RWPE1 (cell line): ENCODE measurements at regions not wholly inside any gene's neighbourhood (a gene's known extent, or its start where the extent isn't known, plus 50 kb on each side); places are given as distances from the start of the nearest gene placed in this dataset.

Experiments used
- CTCF ChIA-PET: fragments of 350-600 bp; sonication (Branson Sonifier 250); formaldehyde crosslinking; extraction: SDS; loops from one replicate; lab custom pipeline; 2021; lab: Yijun Ruan, JAX
- POLR2A ChIA-PET: fragments of 400-600 bp; formaldehyde crosslinking; extraction: SDS; loops from one replicate; lab custom pipeline; 2020; ENCODE audit warnings: antibody characterized with exemption; ENCODE audit not compliant: low non-redundant PET; lab: Yijun Ruan, JAX
- DNase-seq: peaks from one replicate; pipeline ENCODE4 v3.0.0; 2012; ENCODE audit warnings: low spot score
- H3K27ac ChIP-seq: fragments of 450-650 bp; 2 replicates; pipeline ENCODE4 v1.5.1; 2017
- TF ChIP-seq, protein P1 (sequence below): fragments of 450-650 bp; conservative IDR thresholded peaks from 2 replicates; pipeline ENCODE4 v1.5.1; 2017; ENCODE audit warnings: low read depth, mild to moderate bottlenecking

DNA sequence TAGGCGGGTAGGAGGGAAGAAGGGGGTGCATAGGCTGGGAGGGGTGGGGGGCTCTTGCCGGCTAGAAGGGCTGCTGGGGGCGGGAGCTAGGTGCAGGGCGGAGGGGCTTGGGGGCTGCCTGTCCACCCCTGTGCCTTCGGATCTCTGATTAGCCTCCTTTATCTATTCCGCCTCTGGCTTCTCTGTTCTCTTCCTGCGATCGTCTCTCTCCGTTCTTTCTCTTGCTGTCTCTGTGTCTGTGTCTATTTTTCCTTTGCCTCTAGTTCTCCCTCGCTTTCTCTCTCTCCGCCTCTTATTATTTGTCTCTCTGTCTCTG, 166.7 kb upstream of the LHX5 start:
- DNase-seq: no peak
- CTCF ChIA-PET: no interaction called here
- no peak overlapping the region for H3K27ac ChIP-seq
- POLR2A ChIA-PET: no interaction called here
- TF ChIP-seq, protein P1, sequence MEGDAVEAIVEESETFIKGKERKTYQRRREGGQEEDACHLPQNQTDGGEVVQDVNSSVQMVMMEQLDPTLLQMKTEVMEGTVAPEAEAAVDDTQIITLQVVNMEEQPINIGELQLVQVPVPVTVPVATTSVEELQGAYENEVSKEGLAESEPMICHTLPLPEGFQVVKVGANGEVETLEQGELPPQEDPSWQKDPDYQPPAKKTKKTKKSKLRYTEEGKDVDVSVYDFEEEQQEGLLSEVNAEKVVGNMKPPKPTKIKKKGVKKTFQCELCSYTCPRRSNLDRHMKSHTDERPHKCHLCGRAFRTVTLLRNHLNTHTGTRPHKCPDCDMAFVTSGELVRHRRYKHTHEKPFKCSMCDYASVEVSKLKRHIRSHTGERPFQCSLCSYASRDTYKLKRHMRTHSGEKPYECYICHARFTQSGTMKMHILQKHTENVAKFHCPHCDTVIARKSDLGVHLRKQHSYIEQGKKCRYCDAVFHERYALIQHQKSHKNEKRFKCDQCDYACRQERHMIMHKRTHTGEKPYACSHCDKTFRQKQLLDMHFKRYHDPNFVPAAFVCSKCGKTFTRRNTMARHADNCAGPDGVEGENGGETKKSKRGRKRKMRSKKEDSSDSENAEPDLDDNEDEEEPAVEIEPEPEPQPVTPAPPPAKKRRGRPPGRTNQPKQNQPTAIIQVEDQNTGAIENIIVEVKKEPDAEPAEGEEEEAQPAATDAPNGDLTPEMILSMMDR: no peak

DNA sequence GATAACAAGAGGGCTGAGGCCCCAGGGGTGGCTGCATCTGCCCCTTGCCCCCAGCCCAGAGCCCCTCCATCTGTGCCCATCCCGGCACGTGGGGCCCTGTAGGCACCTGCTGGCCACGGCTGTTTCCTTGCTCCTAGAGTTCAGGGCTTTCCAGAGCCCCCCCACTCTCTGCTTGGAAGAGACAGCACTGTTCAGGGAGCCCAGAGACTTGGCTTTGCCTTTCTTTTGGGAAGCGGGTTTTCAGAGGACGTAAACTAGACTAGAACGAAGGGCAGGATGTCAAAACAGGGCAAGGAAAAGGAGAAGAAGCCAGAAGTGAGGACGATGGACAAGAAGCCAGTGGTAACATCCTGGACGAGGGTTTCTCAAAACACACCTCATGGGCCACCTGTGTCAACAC, 163.3 kb upstream of the LHX5 start:
- no peak for DNase-seq
- no peak overlapping the region for H3K27ac ChIP-seq
- POLR2A ChIA-PET: no interaction called here
- CTCF ChIA-PET: no interaction called here
- TF ChIP-seq, protein P1: no peak

DNA sequence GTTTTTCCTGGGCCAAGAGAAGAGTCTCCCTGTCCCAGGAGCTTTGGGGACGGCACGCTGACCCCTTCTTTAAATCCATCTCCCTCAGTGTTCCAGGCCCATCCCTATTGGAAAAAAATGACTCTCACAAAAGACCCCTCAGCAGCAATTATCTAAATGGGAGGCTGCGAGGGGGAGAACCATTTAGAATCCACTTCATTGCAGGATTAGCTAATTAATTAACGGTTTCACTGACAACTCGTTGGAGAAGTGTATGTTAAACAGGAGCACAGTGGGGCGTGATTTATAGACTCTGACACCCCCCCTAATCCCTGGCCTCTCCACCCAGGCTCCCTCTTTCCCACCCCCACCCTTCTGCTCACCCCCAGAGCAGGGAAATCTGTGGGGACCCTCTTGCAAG, 162.8 kb upstream of the LHX5 start:
- ChIA-PET CTCF (interaction anchor here (0.6 kb wide), 1 partner anchor 631 kb away, joined by 3 read pairs; no protein-coding TSS in a partner anchor), POLR2A (no interaction called here)
- no peak for DNase-seq
- TF ChIP-seq, protein P1: no peak
- no peak overlapping the region for H3K27ac ChIP-seq

DNA sequence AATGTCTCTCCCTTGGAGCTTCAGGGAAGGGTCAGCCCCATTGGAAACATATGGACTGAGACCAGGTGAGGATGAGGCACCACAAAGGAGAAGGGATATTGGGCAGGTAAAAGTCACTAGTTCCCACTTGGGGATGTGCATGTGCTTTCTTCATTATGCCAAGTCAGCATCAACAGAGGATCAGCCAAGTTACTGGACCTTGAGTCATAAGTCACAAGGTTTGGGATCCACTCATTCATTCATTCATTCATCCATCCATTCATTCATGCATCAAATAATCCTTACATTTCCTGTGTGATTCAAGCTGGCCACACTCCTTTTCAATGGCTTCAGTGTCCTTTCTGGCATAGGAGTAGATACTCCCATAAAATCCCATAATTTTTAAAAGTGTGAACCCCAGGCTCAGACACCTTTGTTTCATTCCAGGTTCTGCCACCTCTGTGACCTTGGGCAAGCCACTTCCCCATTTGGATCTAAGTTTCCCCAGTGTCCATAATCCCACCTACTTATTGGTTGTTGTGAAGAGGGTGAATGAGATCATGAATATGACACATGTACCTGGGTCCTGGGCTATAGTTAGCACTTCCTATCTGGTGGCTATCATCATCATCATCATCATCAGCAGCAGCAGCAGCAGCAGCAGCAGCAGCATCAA, 162.1 kb upstream of the LHX5 start:
- POLR2A ChIA-PET: no interaction called here

DNA sequence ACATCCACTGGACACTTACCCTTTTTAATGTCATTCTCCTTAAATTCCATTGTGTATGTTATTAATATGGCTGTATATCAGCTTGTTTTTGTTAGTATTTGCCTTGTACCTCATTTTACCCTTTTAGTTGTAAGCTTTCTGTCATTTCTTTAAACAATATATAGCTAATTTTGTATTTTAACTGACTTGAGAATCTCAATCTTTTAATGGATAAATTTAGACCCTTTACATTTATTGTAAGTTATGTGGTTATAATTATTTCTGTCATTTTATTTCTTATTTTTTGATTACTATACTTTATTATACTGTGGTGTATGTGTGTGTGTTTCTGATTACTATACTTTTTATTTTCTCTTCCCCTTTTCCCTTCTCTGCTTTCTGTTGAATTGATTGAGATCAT, 159.0 kb upstream of the LHX5 start:
- TF ChIP-seq, protein P1: no peak

More for the DNA sequence above, 162.1 kb upstream of the LHX5 start:
- no peak overlapping the region for H3K27ac ChIP-seq
- TF ChIP-seq, protein P1: no peak
- CTCF ChIA-PET: interaction anchor here (0.6 kb wide), 1 partner anchor 631 kb away, joined by 3 read pairs; no protein-coding TSS in a partner anchor
- no peak for DNase-seq

DNA sequence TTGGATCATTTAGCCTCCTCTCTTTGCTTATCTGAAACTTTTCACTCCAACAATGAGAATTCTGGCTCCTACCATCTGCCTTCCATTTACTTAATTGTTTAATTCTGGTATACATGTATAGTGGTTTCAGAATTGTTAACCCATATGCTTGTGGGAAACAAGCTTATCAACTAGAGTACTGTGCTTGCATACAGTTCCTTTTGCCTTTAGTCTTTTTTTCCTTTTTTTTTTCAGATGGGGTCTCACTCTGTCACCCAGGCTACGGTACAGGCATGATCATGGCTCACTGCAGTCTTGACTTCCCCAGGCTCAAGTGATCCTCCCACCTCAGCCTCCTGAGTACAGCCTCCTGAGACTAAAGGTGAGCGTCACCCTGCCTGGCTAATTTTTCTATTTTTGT, 153.8 kb upstream of the LHX5 start:
- no peak overlapping the region for H3K27ac ChIP-seq
- TF ChIP-seq, protein P1: no peak
- ChIA-PET CTCF (no interaction called here), POLR2A (no interaction called here)
- DNase-seq: no peak

More for the DNA sequence above, 159.0 kb upstream of the LHX5 start:
- no peak for DNase-seq
- POLR2A ChIA-PET: no interaction called here
- H3K27ac ChIP-seq: no peak overlapping the region
- CTCF ChIA-PET: no interaction called here
